Stomach (tissue), 4 donors: ENCODE measurements at regions not wholly inside any gene's neighbourhood (a gene's known extent, or its start where the extent isn't known, plus 50 kb on each side); places are given as distances from the start of the nearest gene placed in this dataset.

Experiments
- POLR2AphosphoS5 ChIP-seq, 3 donors: sonication (generic); formaldehyde crosslinking; IDR thresholded peaks; one replicate each; pipeline ENCODE4 v1.6.1; 2016; ENCODE audit warnings: antibody characterized with exemption in 3 of 3
- TF ChIP-seq, protein P1 (sequence below), 7 experiments: fragments of 450-650 bp in 4 of 7; fragments of 200-600 bp in 3 of 7; sonication (generic) in 3 of 7; IDR thresholded peaks; one replicate each; pipeline ENCODE4 v1.5.1; 2016 to 2019; ENCODE audit warnings: antibody characterized with exemption in 7 of 7, control low read depth in 2 of 7, mild to moderate bottlenecking in 1 of 7

DNA sequence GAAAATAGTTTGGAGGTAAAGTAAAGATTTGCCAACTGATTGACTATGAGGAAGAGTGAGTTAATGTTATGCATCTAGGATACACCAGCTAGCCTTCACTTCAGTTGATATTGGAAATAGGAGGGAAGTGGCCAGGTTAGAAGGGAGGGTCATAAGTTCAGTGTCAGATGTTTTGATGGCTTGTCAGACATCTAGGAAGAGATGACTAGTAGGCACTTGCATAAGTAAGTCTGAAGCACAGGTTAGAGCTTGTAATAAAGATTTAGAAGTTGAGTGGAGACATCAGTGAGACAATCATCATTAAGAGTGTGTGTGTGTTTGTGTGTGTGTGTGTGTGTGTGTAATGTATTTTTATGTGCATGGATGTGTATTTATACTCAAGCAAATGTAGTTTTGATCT is 146.1 kb downstream of the OR4C45 start:
- TF ChIP-seq, protein P1, sequence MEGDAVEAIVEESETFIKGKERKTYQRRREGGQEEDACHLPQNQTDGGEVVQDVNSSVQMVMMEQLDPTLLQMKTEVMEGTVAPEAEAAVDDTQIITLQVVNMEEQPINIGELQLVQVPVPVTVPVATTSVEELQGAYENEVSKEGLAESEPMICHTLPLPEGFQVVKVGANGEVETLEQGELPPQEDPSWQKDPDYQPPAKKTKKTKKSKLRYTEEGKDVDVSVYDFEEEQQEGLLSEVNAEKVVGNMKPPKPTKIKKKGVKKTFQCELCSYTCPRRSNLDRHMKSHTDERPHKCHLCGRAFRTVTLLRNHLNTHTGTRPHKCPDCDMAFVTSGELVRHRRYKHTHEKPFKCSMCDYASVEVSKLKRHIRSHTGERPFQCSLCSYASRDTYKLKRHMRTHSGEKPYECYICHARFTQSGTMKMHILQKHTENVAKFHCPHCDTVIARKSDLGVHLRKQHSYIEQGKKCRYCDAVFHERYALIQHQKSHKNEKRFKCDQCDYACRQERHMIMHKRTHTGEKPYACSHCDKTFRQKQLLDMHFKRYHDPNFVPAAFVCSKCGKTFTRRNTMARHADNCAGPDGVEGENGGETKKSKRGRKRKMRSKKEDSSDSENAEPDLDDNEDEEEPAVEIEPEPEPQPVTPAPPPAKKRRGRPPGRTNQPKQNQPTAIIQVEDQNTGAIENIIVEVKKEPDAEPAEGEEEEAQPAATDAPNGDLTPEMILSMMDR (IDR thresholded peaks at IDR 0.05) = no peak
- no peak for TF ChIP-seq POLR2AphosphoS5 (IDR thresholded peaks at IDR 0.05)
